B cell (primary cell): ENCODE measurements at regions not wholly inside any gene's neighbourhood (a gene's known extent, or its start where the extent isn't known, plus 50 kb on each side); places are given as distances from the start of the nearest gene placed in this dataset.

ENCODE experiments used
- ATAC-seq: fragments of 200-7000 bp; cut with Tn5 transposase; one replicate; pipeline ENCODE4 v1.10.0; 2021; ENCODE audit warnings: low read depth, mild to moderate bottlenecking, moderate number of reproducible peaks, moderate library complexity
- CTCF ChIA-PET: fragments of 350-600 bp; sonication (Branson Sonifier 250); formaldehyde crosslinking; loops from one replicate; lab custom pipeline; 2021; ENCODE audit warnings: antibody characterized with exemption, inconsistent platforms; lab: Charles Lee
- POLR2A ChIA-PET: fragments of 350-600 bp; sonication (Branson Sonifier 250); formaldehyde crosslinking; loops from one replicate; lab custom pipeline; 2021; ENCODE audit warnings: antibody characterized with exemption; lab: Charles Lee
- DNase-seq: peaks from one replicate; pipeline ENCODE4 v3.0.0; 2013
- H2AFZ ChIP-seq: 2 replicates; pipeline ENCODE4 v1.6.1; 2012; ENCODE audit warnings: mild to moderate bottlenecking, low read depth, low read length; ENCODE audit not compliant: insufficient read depth, poor library complexity, severe bottlenecking
- H3K27ac ChIP-seq, 2 donors: 1 replicate in 1 of 2; 2 replicates in 1 of 2; pipeline ENCODE4 v1.5.1; 2012 to 2013; ENCODE audit warnings: low read length in 2 of 2, mild to moderate bottlenecking in 2 of 2, moderate library complexity in 1 of 2
- H3K27me3 ChIP-seq, 4 experiments: fragments of 200-600 bp in 1 of 4; sonication (generic) in 1 of 4; replicated peaks in 1 of 4; 1 replicate in 2 of 4; 2 replicates in 2 of 4; pipeline versions ENCODE4 v1.6.1 to v1.7.0; 2013 to 2016; ENCODE audit warnings: low read length in 3 of 4, mild to moderate bottlenecking in 2 of 4, mixed read lengths in 1 of 4, moderate library complexity in 1 of 4; ENCODE audit not compliant: insufficient read depth in 4 of 4, control insufficient read depth in 3 of 4; ENCODE audit errors: control extremely low read depth in 1 of 4
- H3K36me3 ChIP-seq, 2 experiments: replicated peaks in 1 of 2; 1 replicate in 1 of 2; 2 replicates in 1 of 2; pipeline versions ENCODE4 v1.6.1 to v1.7.1; 2013; ENCODE audit warnings: low read length in 1 of 2; ENCODE audit not compliant: insufficient read depth in 2 of 2, control insufficient read depth in 1 of 2; ENCODE audit errors: control extremely low read depth in 1 of 2, extremely low read depth in 1 of 2
- H3K4me1 ChIP-seq, 2 donors: fragments of 200-600 bp in 1 of 2; sonication (generic) in 1 of 2; 1 replicate in 1 of 2; 2 replicates in 1 of 2; pipeline versions ENCODE4 v1.5.1 to v1.6.1; 2013 to 2017; ENCODE audit warnings: low read length in 2 of 2; ENCODE audit not compliant: control insufficient read depth in 2 of 2, insufficient read depth in 2 of 2
- H3K4me2 ChIP-seq: replicated peaks from 2 replicates; pipeline ENCODE3; 2012; ENCODE audit warnings: mild to moderate bottlenecking, low read depth, low read length; ENCODE audit not compliant: poor library complexity, severe bottlenecking
- H3K4me3 ChIP-seq, 5 experiments: fragments of 200-600 bp in 1 of 5; sonication (generic) in 1 of 5; 1 replicate in 3 of 5; 2 replicates in 2 of 5; pipeline versions ENCODE4 v1.5.1 to v1.7.0; 2011 to 2016; ENCODE audit warnings: low read length in 4 of 5, mild to moderate bottlenecking in 4 of 5, low read depth in 2 of 5, control low read depth in 1 of 5, moderate library complexity in 1 of 5; ENCODE audit not compliant: insufficient read depth in 1 of 5; ENCODE audit errors: control extremely low read depth in 1 of 5, extremely low read depth in 1 of 5
- H3K79me2 ChIP-seq: fragments of 200-600 bp; sonication (generic); one replicate; pipeline ENCODE4 v1.6.0; 2016; ENCODE audit warnings: low read length; ENCODE audit not compliant: control insufficient read depth, insufficient read depth
- H3K9ac ChIP-seq: fragments of 200-600 bp; sonication (generic); 2 replicates; pipeline ENCODE4 v1.6.1; 2017; ENCODE audit warnings: mild to moderate bottlenecking, low read length, moderate library complexity
- H3K9me3 ChIP-seq, 3 donors: one replicate each; pipeline versions ENCODE4 v1.6.1 to v1.7.1; 2013; ENCODE audit warnings: low read length in 2 of 3; ENCODE audit not compliant: control insufficient read depth in 2 of 3, insufficient read depth in 1 of 3; ENCODE audit errors: control extremely low read depth in 1 of 3
- H4K20me1 ChIP-seq: 2 replicates; pipeline ENCODE4 v1.6.0; 2012; ENCODE audit warnings: mild to moderate bottlenecking, low read length; ENCODE audit not compliant: insufficient read depth, control insufficient read depth, poor library complexity, severe bottlenecking
- H3K27ac Mint-ChIP-seq: one replicate; pipeline ENCODE4 v1.8.0; 2021; ENCODE audit warnings: mixed read lengths
- H3K27me3 Mint-ChIP-seq: one replicate; pipeline ENCODE4 v1.8.0; 2021; ENCODE audit warnings: mixed read lengths
- H3K4me1 Mint-ChIP-seq: one replicate; pipeline ENCODE4 v1.8.0; 2021; ENCODE audit warnings: mixed read lengths
- H3K4me3 Mint-ChIP-seq: one replicate; pipeline ENCODE4 v1.8.0; 2021; ENCODE audit warnings: mixed read lengths
- H3K9me3 Mint-ChIP-seq: one replicate; pipeline ENCODE4 v1.8.0; 2022; ENCODE audit warnings: mixed read lengths; ENCODE audit not compliant: insufficient read depth
- CTCF ChIP-seq: fragments of 200-600 bp; IDR thresholded peaks from one replicate; pipeline ENCODE4 v1.8.0; 2022; ENCODE audit warnings: antibody characterized with exemption, mild to moderate bottlenecking
- EZH2 ChIP-seq: IDR thresholded peaks from 2 replicates; pipeline ENCODE4 v1.6.1; 2012; ENCODE audit warnings: borderline replicate concordance, low read depth, mild to moderate bottlenecking, moderate library complexity, low read length; ENCODE audit not compliant: insufficient read depth, poor library complexity, severe bottlenecking
- WGBS: methylation state at CpG from one replicate; pipeline ENCODE4 v1.1.5; 2013; ENCODE audit warnings: missing lambda C conversion rate; ENCODE audit not compliant: insufficient coverage; 5-methylcytosine and 5-hydroxymethylcytosine counted together
- intact Hi-C: fragments of 100-400 bp; cut with micrococcal nuclease; formaldehyde crosslinking; loops from one replicate; pipeline ENCODE4 v1.10.0; 2022

DNA sequence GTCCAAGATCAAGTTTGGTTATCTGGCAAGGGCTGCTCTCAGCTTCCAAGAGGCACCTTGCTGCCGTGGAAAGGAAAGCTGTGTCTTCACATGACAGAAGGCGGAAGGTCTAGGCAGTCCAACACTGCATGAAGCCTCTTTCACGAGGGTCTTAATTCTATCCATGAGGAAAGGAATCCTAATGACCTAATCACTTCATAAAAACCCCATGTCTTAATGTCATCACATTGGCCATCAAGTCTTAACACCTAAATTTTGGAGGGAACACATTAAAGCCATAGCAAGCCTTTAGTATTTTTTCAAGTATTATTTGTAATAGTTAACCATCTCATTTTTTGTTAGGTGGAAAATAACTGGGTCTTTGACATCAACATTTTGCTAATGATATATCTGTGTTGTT lies 858.3 kb downstream of the FLRT2 start:
- POLR2A ChIA-PET = no interaction called here
- Histone ChIP-seq H3K4me3 (no peak overlapping the region), H3K27ac (no peak overlapping the region), H3K4me1 (no peaks in the 10 kb centered on the region), H3K36me3 (no peaks in the 10 kb centered on the region), H3K79me2 (no peaks in the 10 kb centered on the region), H3K27me3 (no peaks in the 10 kb centered on the region), H3K9me3 (peaks cover 0 to 16% (median 1%) of the 10 kb centered on the region in 3 donors), H2AFZ (no peak overlapping the region), H4K20me1 (no peaks in the 10 kb centered on the region), H3K4me2 (no peak overlapping the region), H3K9ac (no peak overlapping the region)
- whole genome bisulfite sequencing = 88% methylated on average over 3 of the region's 3 CpGs
- Mint-ChIP-seq H3K9me3 (no peaks in the 10 kb centered on the region), H3K4me1 (no peaks in the 10 kb centered on the region), H3K27me3 (no peaks in the 10 kb centered on the region), H3K4me3 (no peak overlapping the region), H3K27ac (no peak overlapping the region)
- TF ChIP-seq CTCF = no peak
- TF ChIP-seq EZH2 = no peak
- intact Hi-C loops = no loop called here
- CTCF ChIA-PET = no interaction called here
- ATAC-seq (no peak), DNase-seq (no peak)

GRCh38 chr14:86373886-86374285 lies 843.9 kb downstream of the FLRT2 start:
- no peak overlapping the region for H3K4me2 ChIP-seq
- TF ChIP-seq EZH2 (no peak), CTCF (no peak)
- no peaks in the 10 kb centered on the region for H3K27me3 Mint-ChIP-seq
- no peak overlapping the region for H3K27ac ChIP-seq
- no CpG with 5 or more reads among the region's 1 CpG for WGBS
- no peaks in the 10 kb centered on the region for H3K36me3 ChIP-seq
- H2AFZ ChIP-seq = no peak overlapping the region
- no peak overlapping the region for H3K4me3 ChIP-seq
- no peak for ATAC-seq
- ChIA-PET POLR2A (no interaction called here), CTCF (no interaction called here)
- H3K9ac ChIP-seq = no peak overlapping the region
- H3K79me2 ChIP-seq = no peaks in the 10 kb centered on the region
- no peak for DNase-seq
- H3K27ac Mint-ChIP-seq = no peak overlapping the region
- H4K20me1 ChIP-seq = no peaks in the 10 kb centered on the region
- no peaks in the 10 kb centered on the region for H3K4me1 ChIP-seq
- H3K27me3 ChIP-seq = no peaks in the 10 kb centered on the region
- peaks cover 1 to 9% (median 9%) of the 10 kb centered on the region in 3 donors for H3K9me3 ChIP-seq
- H3K4me3 Mint-ChIP-seq = no peak overlapping the region
- intact Hi-C loops = no loop called here
- peaks cover 5% of the 10 kb centered on the region for H3K9me3 Mint-ChIP-seq
- H3K4me1 Mint-ChIP-seq = no peaks in the 10 kb centered on the region
